DND-41 (cell line): ENCODE measurements at regions not wholly inside any gene's neighbourhood (a gene's known extent, or its start where the extent isn't known, plus 50 kb on each side); places are given as distances from the start of the nearest gene placed in this dataset.

Experiments
- ATAC-seq: fragments of 200-7000 bp; cut with Tn5 transposase; 3 replicates; pipeline ENCODE4 v1.9.1; 2021; ENCODE audit warnings: low read depth; ENCODE audit not compliant: insufficient read depth
- DNase-seq: peaks from one replicate; pipeline ENCODE4 v3.0.0-alpha.2; 2020
- H2AFZ ChIP-seq: 2 replicates; pipeline ENCODE4 v1.6.0; 2012; ENCODE audit warnings: low read depth, low read length
- H3K27ac ChIP-seq: 2 replicates; pipeline ENCODE4 v1.5.1; 2012; ENCODE audit warnings: low read length, inconsistent platforms
- H3K27me3 ChIP-seq: fragments of 200-600 bp; sonication (generic); 2 replicates; pipeline ENCODE4 v1.6.0; 2012; ENCODE audit warnings: low read length, mild to moderate bottlenecking, inconsistent platforms; ENCODE audit not compliant: insufficient read depth, poor library complexity
- H3K36me3 ChIP-seq: 2 replicates; pipeline ENCODE4 v1.5.1; 2012; ENCODE audit warnings: low read length, inconsistent platforms; ENCODE audit not compliant: insufficient read depth
- H3K4me1 ChIP-seq: 2 replicates; pipeline ENCODE4 v1.5.1; 2012; ENCODE audit warnings: mild to moderate bottlenecking, low read length; ENCODE audit not compliant: insufficient read depth
- H3K4me2 ChIP-seq: 2 replicates; pipeline ENCODE4 v1.6.0; 2012; ENCODE audit warnings: mild to moderate bottlenecking, moderate library complexity, low read length, inconsistent platforms; ENCODE audit not compliant: insufficient read depth
- H3K4me3 ChIP-seq, 2 experiments: fragments of 200-600 bp in 1 of 2; shearing (Covaris generic) in 1 of 2; 2 replicates each; pipeline ENCODE4 v1.5.1; 2012 to 2016; ENCODE audit warnings: inconsistent platforms in 2 of 2, low read length in 2 of 2, mild to moderate bottlenecking in 2 of 2, low read depth in 1 of 2, moderate library complexity in 1 of 2
- H3K79me2 ChIP-seq: 2 replicates; pipeline ENCODE4 v1.6.0; 2012; ENCODE audit warnings: low read length, inconsistent platforms; ENCODE audit not compliant: insufficient read depth
- H3K9ac ChIP-seq: 2 replicates; pipeline ENCODE4 v1.6.0; 2012; ENCODE audit warnings: low read depth, mild to moderate bottlenecking, inconsistent platforms, low read length, moderate library complexity
- H3K9me3 ChIP-seq: 2 replicates; pipeline ENCODE4 v1.5.1; 2012; ENCODE audit warnings: low read length, moderate library complexity, mild to moderate bottlenecking, inconsistent platforms; ENCODE audit not compliant: insufficient read depth, severe bottlenecking
- H4K20me1 ChIP-seq: 2 replicates; pipeline ENCODE4 v1.6.0; 2012; ENCODE audit warnings: low read length; ENCODE audit not compliant: insufficient read depth
- CTCF ChIP-seq: IDR thresholded peaks from 2 replicates; pipeline ENCODE4 v1.5.1; 2012; ENCODE audit warnings: borderline replicate concordance, low read length, moderate library complexity, mild to moderate bottlenecking; ENCODE audit not compliant: poor library complexity, severe bottlenecking; ENCODE audit errors: extremely low read depth
- EZH2 ChIP-seq: IDR thresholded peaks from 3 replicates; pipeline ENCODE4 v1.6.1; 2012; ENCODE audit warnings: borderline replicate concordance, low read depth, mild to moderate bottlenecking, moderate library complexity, low read length, inconsistent platforms; ENCODE audit not compliant: severe bottlenecking

- H3K27me3 ChIP-seq, result no peaks in the 10 kb centered on the region
- no peaks in the 10 kb centered on the region for H4K20me1 ChIP-seq
- no peak overlapping the region for H3K27ac ChIP-seq
- no peaks in the 10 kb centered on the region for H3K79me2 ChIP-seq
- no peaks in the 10 kb centered on the region for H3K36me3 ChIP-seq
- no peak for TF ChIP-seq CTCF
- TF ChIP-seq EZH2, result no peak
- no peaks in the 10 kb centered on the region for H3K9me3 ChIP-seq
- DNase-seq, result no peak
- no peaks in the 10 kb centered on the region for H3K4me1 ChIP-seq
- no peak for ATAC-seq
- H3K4me3 ChIP-seq, result no peak overlapping the region
- H3K4me2 ChIP-seq, result no peak overlapping the region
- no peak overlapping the region for H3K9ac ChIP-seq
- no peak overlapping the region for H2AFZ ChIP-seq
Observed at GRCh38 chr10:10765017-10765416, 252.7 kb upstream of the CELF2 start.

- no peak overlapping the region for H2AFZ ChIP-seq
- H3K36me3 ChIP-seq, result no peaks in the 10 kb centered on the region
- H3K4me2 ChIP-seq, result no peak overlapping the region
- H4K20me1 ChIP-seq, result no peaks in the 10 kb centered on the region
- TF ChIP-seq CTCF (no peak), EZH2 (no peak)
- H3K27ac ChIP-seq, result no peak overlapping the region
- ATAC-seq, result no peak
- H3K79me2 ChIP-seq, result no peaks in the 10 kb centered on the region
- DNase-seq, result no peak
- H3K9ac ChIP-seq, result no peak overlapping the region
- H3K27me3 ChIP-seq, result no peaks in the 10 kb centered on the region
- H3K4me3 ChIP-seq, result no peak overlapping the region
- peaks cover 2% of the 10 kb centered on the region for H3K9me3 ChIP-seq
- no peaks in the 10 kb centered on the region for H3K4me1 ChIP-seq
Observed at GRCh38 chr10:10772411-10772810, 245.3 kb upstream of the CELF2 start.

- Histone ChIP-seq H3K27ac (no peak overlapping the region), H3K9me3 (peaks cover 2% of the 10 kb centered on the region), H3K4me1 (no peaks in the 10 kb centered on the region), H3K4me2 (no peak overlapping the region), H3K27me3 (no peaks in the 10 kb centered on the region), H3K9ac (no peak overlapping the region), H3K4me3 (no peak overlapping the region), H4K20me1 (no peaks in the 10 kb centered on the region), H2AFZ (no peak overlapping the region), H3K36me3 (no peaks in the 10 kb centered on the region), H3K79me2 (no peaks in the 10 kb centered on the region)
- ATAC-seq, result no peak
- TF ChIP-seq EZH2 (no peak), CTCF (no peak)
- DNase-seq, result no peak
Observed at GRCh38 chr10:10772874-10773508, 244.7 kb upstream of the CELF2 start.

GRCh38 chr10:10774416-10774815 lies 243.3 kb upstream of the CELF2 start:
- Histone ChIP-seq H3K27ac (no peak overlapping the region), H3K79me2 (no peaks in the 10 kb centered on the region), H3K36me3 (no peaks in the 10 kb centered on the region), H4K20me1 (no peaks in the 10 kb centered on the region), H3K27me3 (no peaks in the 10 kb centered on the region), H3K4me3 (no peak overlapping the region), H3K4me1 (no peaks in the 10 kb centered on the region), H3K9ac (no peak overlapping the region), H3K9me3 (peaks cover 2% of the 10 kb centered on the region), H3K4me2 (no peak overlapping the region), H2AFZ (no peak overlapping the region)
- ATAC-seq (no peak), DNase-seq (no peak)
- TF ChIP-seq CTCF (no peak), EZH2 (no peak)
